ENCODE measurements at regions not wholly inside any gene's neighbourhood (a gene's known extent, or its start where the extent isn't known, plus 50 kb on each side); places are given as distances from the start of the nearest gene placed in this dataset.

DNA sequence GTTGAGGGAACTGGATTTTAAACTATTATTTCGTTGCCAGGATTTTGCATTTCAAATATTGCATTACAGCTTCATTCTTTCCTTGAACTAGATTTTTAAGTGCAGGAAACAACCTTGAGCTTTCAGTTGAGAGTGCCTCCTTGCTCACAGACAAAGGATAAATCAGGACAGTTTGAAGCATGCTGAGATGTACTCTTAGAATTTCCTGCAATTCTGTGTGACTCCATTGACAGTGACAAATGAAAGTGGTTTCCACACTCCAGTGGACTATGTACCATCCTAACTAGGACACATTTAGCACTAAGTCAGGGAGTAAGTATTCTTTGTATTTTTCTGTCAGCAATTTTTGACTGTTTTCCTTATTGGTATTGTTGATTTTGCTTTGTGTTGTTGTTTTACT, 100.0 kb upstream of the PLCXD3 start:
- no peak overlapping the region for H3K4me3 ChIP-seq (ENCODE audit: insufficient read depth, low read depth, low read length)
- no peak overlapping the region for H3K23ac ChIP-seq (ENCODE audit: low read depth, low read length)
- H3K14ac ChIP-seq (replicated peaks; ENCODE audit: low read depth, low read length) = no peak overlapping the region
- no peak overlapping the region for H3K4me2 ChIP-seq (ENCODE audit: low read depth, low read length)
- H3K56ac ChIP-seq (ENCODE audit: extremely low read depth, insufficient read depth, low read length) = no peak overlapping the region
- no peak overlapping the region for H2AFZ ChIP-seq (replicated peaks; ENCODE audit: low read length, poor library complexity)
- no peak overlapping the region for H2BK5ac ChIP-seq (ENCODE audit: low read depth, low read length, poor library complexity, severe bottlenecking)
- no peak for ATAC-seq (ENCODE audit: low read depth)
- TF ChIP-seq RAD21 (IDR thresholded peaks at IDR 0.05; ENCODE audit: low read length) = no peak
- no peak for TF ChIP-seq CHD1 (IDR thresholded peaks at IDR 0.05; ENCODE audit: low read depth, low read length)
- TF ChIP-seq FOS (IDR thresholded peaks at IDR 0.05; ENCODE audit: low read depth, low read length) = no peak
- TF ChIP-seq, protein P1, sequence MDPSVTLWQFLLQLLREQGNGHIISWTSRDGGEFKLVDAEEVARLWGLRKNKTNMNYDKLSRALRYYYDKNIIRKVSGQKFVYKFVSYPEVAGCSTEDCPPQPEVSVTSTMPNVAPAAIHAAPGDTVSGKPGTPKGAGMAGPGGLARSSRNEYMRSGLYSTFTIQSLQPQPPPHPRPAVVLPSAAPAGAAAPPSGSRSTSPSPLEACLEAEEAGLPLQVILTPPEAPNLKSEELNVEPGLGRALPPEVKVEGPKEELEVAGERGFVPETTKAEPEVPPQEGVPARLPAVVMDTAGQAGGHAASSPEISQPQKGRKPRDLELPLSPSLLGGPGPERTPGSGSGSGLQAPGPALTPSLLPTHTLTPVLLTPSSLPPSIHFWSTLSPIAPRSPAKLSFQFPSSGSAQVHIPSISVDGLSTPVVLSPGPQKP (IDR thresholded peaks at IDR 0.05; ENCODE audit: borderline replicate concordance, low read depth, low read length) = no peak
- TF ChIP-seq NFE2L2 (IDR thresholded peaks at IDR 0.05; ENCODE audit: low read depth, low read length) = no peak
- no peak for TF ChIP-seq MAFK (IDR thresholded peaks at IDR 0.05; ENCODE audit: low read depth, low read length)
- TF ChIP-seq RCOR1 (IDR thresholded peaks at IDR 0.05; ENCODE audit: insufficient replicate concordance, low read length) = no peak
- no peak for TF ChIP-seq CEBPB (IDR thresholded peaks at IDR 0.05; ENCODE audit: low read depth, low read length)
- TF ChIP-seq MAZ (IDR thresholded peaks at IDR 0.05; ENCODE audit: borderline replicate concordance, low read depth, low read length) = no peak
- TF ChIP-seq, protein P2, sequence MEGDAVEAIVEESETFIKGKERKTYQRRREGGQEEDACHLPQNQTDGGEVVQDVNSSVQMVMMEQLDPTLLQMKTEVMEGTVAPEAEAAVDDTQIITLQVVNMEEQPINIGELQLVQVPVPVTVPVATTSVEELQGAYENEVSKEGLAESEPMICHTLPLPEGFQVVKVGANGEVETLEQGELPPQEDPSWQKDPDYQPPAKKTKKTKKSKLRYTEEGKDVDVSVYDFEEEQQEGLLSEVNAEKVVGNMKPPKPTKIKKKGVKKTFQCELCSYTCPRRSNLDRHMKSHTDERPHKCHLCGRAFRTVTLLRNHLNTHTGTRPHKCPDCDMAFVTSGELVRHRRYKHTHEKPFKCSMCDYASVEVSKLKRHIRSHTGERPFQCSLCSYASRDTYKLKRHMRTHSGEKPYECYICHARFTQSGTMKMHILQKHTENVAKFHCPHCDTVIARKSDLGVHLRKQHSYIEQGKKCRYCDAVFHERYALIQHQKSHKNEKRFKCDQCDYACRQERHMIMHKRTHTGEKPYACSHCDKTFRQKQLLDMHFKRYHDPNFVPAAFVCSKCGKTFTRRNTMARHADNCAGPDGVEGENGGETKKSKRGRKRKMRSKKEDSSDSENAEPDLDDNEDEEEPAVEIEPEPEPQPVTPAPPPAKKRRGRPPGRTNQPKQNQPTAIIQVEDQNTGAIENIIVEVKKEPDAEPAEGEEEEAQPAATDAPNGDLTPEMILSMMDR (conservative IDR thresholded peaks at IDR 0.05; ENCODE audit: low read depth, low read length) = no peak
- no peak for TF ChIP-seq SMC3 (IDR thresholded peaks at IDR 0.05; ENCODE audit: low read depth, low read length)
- no peak for TF ChIP-seq POLR2A (IDR thresholded peaks at IDR 0.05; ENCODE audit: low read depth, low read length)
- TF ChIP-seq RFX5 (IDR thresholded peaks at IDR 0.05; ENCODE audit: low read depth, low read length) = no peak
- no peak for TF ChIP-seq BHLHE40 (IDR thresholded peaks at IDR 0.05; ENCODE audit: low read depth, low read length)
- H3K27ac ChIP-seq (ENCODE audit: insufficient read depth, low read length) = no peak overlapping the region
- in situ Hi-C loops (cut with MboI; ENCODE audit: low sequenced_read_pairs) = no loop called here
- no peaks in the 10 kb centered on the region for H3K4me1 ChIP-seq (ENCODE audit: control insufficient read depth, insufficient read depth, low read length)
- ChIA-PET CTCF (no interaction called here), POLR2A (ENCODE audit: unreplicated experiment) (no interaction called here)
- no peaks in the 10 kb centered on the region for H3K79me1 ChIP-seq (ENCODE audit: low read depth in 1 of 2, low read length in 2 of 2)
- H3K4ac ChIP-seq (ENCODE audit: low read depth, low read length) = no peak overlapping the region
- H2BK20ac ChIP-seq (ENCODE audit: low read depth, low read length) = no peak overlapping the region
- H4K91ac ChIP-seq (ENCODE audit: insufficient read depth, low read depth, low read length) = no peak overlapping the region
- no peak overlapping the region for H2BK120ac ChIP-seq (ENCODE audit: low read depth, low read length)
- no TSS peak for BruUV-seq (replicated peaks)
- H4K20me1 ChIP-seq (ENCODE audit: insufficient read depth, low read length) = no peaks in the 10 kb centered on the region
- no peak overlapping the region for H2AK5ac ChIP-seq (ENCODE audit: low read depth, low read length)
- no peak for DNase-seq
- H3K9ac ChIP-seq (ENCODE audit: low read depth, low read length) = no peak overlapping the region
- H2AK9ac ChIP-seq (replicated peaks; ENCODE audit: low read depth, low read length, poor library complexity) = no peak overlapping the region
- no peaks in the 10 kb centered on the region for H3K9me3 ChIP-seq (ENCODE audit: control insufficient read depth, insufficient read depth, low read length)
- no peak overlapping the region for H2BK15ac ChIP-seq (ENCODE audit: low read depth, low read length)
- intact Hi-C loops (cut with micrococcal nuclease) = no loop called here
- no peak overlapping the region for H4K5ac ChIP-seq (ENCODE audit: low read depth, low read length)
- no peaks in the 10 kb centered on the region for H3K9me1 ChIP-seq (ENCODE audit: insufficient read depth, low read length)
- no CpG with 5 or more reads among the region's 1 CpG for WGBS, 2 experiments (ENCODE audit: extremely low coverage in 2 of 2, insufficient read length in 1 of 2)
- no peak overlapping the region for H4K8ac ChIP-seq (ENCODE audit: low read depth in 2 of 2, low read length in 2 of 2)
- no peaks in the 10 kb centered on the region for H3K36me3 ChIP-seq (ENCODE audit: control insufficient read depth, insufficient read depth, low read length)
- no peaks in the 10 kb centered on the region for H3K27me3 ChIP-seq (ENCODE audit: control insufficient read depth, insufficient read depth, low read length)
- dilution Hi-C loops (cut with HindIII; ENCODE audit: low sequenced_read_pairs, unreplicated experiment) = no loop called here
- H3K18ac ChIP-seq (ENCODE audit: low read depth, low read length) = no peak overlapping the region
